ENCODE measurements at regions not wholly inside any gene's neighbourhood (a gene's known extent, or its start where the extent isn't known, plus 50 kb on each side); places are given as distances from the start of the nearest gene placed in this dataset.

DNA sequence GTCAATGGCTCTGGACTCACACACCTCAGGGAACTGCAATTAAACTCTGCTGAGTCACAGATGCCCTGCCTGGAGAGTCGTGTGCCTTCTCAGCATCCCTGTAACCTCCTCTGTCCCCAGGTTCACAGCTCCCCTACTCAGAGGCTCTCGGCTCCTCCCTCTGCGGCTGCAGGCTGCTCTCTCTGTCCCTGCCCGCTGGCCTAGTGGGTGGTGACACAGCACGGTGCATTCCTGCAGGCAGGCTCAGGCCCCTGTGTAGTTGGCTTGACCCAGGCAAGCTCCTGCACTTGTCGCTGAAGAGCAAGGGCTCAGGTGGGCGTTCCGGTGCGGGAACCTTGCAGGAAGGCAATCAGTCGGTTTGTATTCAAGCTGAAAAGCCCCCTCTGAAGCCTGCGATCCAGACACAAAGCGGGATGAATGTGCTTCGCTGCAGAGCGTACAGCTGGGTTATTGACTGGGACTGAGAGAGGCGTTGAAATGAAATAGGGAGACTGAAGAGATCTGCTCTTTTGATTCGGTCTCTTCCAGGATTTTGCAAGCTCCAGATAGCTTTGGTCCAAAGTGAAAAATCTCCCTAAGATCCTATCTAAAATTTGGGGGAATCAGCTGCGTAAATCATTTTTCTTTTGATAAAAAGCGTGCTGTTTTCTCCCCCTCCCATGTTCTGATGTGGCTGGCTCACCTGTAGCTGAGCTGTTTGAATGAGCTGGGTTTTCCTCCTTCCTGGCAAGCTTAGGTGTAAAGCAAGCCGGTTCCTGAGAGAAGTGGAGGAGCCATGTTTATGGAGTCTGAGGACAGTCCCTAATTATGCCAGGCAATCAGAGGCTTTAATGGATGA lies 208.7 kb upstream of the PHYHIPL start:
- DNase-seq (ENCODE audit: insufficient read length, low spot score) (no peak), FAIRE-seq (no peak)

DNA sequence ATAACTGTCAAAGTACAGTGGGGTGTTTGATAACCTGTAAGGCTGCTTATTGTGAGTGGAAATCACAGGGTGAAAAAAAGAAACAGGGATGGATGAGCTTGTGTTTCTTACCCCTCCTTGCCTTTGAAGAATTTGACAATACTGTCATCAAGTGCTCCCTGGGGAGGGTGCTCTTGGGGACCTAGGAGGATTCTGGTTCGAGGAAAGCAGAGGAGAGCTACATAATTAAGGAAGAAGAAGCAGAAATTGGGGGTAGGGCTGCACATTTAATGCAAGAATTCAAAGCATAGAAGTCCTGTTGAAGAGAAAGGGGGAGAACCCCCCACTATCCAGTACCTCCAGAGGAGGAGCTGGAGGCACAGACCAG lies 208.1 kb upstream of the PHYHIPL start:
- FAIRE-seq (no peak), DNase-seq (ENCODE audit: insufficient read length, low spot score) (no peak)

DNA sequence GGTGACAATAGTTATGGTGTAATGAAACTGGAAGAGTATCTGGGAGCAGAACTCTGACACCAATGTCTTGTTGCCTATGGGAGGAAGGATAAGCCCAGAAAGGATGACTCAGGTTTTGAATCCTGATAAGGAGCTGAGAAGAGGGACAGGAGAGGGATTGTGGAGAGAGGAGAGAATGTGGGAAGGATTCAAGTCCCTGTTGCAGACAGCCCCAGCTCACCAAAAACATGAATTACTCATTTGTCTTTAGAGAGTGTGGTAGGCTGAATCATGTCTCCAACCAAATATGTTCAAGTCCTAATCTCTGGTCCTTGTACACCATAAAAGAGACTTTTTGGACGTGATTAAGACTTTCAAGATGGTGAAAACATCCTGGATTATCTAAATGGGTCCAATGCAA lies 206.9 kb upstream of the PHYHIPL start:
- DNase-seq (ENCODE audit: insufficient read length, low spot score), result no peak
- FAIRE-seq, result no peak

DNA sequence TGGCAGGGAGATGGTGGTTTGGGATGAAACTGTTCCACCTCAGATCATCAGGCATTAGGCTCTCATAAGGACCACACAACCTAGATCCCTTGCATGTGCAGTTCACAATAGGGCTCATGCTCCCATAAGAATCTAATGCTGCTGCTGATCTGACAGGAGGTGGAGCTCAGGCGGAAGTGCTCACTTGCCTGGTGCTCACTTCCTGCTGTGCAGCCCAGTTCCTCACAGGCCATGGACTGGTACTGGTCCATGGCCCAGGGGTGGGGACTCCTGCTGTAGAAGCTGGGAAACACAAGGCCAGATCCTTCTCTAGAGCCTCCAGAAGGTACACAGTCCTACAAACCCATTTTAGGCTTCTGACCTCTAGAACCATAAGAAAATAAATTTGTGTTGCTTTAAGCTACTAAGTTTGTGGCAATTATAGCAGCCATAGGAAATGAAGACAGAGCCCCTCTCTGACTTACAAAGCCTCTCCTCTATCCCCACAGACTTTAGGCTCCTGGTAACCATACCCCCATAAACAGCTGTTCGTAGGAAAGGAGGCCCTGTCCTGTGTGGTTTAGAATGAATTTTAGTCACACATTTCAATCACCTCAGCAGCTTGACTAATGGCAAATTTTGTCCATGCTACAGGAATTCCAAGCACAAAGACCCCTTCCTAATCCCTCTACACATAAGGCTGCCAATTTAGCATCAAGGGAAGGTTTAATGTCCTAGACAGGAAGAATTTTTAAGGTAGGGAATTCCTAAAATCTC lies 206.1 kb upstream of the PHYHIPL start:
- FAIRE-seq (no peak), DNase-seq (ENCODE audit: insufficient read length, low spot score) (no peak)

DNA sequence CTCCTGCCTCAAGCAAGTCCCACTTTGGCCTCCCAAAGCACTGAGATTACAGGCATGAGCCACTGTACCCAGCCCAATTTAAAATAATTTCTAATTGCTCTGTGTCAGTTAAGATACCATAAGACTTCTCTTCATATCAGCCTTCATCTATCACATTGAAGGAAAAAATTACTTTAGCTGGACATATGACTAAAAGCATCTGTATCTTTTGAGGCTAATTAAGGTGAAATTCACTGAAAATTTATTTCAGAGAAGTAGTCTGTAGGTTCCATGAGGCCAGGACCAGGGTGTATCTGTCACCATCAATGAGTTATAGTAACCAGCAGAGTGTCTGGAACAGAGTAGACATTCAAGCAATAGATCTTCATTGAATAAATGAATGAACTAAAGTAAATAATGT lies 205.2 kb upstream of the PHYHIPL start:
- no peak for FAIRE-seq
- DNase-seq (ENCODE audit: insufficient read length, low spot score), result no peak

DNA sequence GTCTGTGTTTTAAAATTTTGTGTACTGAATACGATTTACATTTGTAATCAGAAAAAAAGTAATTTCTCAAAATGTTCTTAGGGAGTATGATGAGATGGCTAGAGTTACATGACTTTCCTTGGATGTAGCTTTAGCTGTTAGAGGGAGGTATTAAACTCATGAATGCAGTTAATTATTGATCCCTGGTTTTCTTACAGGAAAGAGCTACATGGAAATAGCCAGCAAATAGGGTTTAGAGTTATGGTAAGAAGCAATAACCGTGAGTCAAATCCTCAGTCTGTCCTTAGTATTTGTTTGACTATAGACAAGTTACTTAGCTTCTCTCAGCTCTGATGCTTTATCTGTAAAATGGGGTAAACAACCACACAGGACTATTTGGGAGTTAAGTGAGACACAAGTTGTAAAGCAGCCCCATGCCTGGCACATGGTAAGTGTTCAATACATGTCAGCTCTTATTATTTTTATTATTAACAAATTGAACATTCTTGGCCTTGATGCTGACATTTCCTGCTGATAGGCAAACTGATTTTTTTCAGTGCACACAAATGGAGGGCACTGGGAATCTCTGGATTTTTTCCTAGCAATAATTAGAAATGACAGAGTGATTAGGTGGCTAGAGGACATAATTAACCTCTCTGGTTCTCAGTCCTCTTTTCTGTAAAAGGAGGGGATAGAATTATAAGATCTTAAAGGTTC lies 204.5 kb upstream of the PHYHIPL start:
- FAIRE-seq (peak; percentile 69), DNase-seq (ENCODE audit: insufficient read length, low spot score) (no peak)

DNA sequence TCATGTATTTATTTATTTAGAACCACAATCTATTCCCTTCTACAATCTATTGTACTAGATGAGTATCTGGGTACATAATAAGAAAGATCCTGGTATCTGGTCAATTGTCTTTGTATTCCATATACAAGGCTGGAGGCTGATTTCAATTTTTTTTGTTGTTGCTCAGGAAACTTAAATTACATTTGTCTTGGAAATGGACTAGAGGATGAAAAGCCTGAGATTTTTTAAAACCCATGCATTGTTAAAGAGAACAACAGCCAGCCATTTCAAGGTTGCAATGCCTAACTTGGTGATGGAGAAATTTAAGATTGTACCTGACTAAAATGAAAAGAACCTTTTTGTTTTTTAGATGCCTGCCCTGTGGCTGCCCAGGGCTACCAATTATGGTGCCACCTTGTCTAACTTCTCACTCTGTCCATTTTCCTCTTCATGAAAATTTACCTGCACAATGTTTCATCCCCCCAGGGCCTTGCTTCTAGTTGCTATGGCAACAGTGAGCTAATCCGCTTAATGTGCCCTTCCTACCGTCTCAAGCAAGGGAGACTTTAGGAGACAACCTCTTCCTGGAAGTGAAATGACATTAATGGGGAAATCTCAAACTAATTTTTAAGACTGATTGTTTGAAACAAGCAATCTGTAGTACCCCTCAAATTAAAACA lies 203.7 kb upstream of the PHYHIPL start:
- FAIRE-seq (no peak), DNase-seq (ENCODE audit: insufficient read length, low spot score) (no peak)

DNA sequence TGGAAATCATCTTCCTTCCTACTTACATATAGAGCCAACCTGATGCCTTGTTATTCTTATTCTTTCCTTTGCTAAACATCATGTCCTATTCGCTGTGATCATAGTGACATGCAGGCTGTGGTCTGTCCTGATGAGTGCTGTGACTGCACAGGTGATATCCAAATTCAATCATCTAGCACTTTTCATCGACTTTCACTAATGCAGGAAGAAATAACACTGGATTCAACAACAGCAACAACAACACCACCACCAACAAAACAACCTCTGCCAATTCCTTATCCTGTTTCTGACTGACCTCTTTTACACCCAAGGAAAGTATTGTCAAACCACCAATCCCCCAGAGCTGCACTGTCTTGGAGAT lies 203.2 kb upstream of the PHYHIPL start:
- FAIRE-seq (no peak), DNase-seq (ENCODE audit: insufficient read length, low spot score) (no peak)

DNA sequence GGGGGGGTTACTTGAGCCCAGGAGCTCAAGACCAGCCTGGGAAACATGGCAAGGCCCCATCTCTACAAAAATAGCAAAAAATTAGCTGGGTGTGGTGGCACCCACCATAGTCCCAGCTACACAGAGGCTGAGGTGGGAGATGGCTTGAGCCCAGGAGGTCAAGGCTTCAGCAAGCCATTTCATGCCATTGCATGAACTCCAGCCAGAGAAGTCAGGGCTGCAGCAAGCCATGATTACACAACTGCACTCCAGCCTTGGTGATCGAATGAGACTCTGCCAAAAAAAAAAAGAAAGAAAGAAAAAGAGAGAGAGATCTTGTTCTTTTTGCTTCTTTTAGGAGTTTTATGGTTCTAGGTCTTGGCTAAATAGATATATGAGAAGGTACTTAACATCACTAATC lies 200.2 kb upstream of the PHYHIPL start:
- FAIRE-seq (no peak), DNase-seq (ENCODE audit: insufficient read length, low spot score) (no peak)

DNA sequence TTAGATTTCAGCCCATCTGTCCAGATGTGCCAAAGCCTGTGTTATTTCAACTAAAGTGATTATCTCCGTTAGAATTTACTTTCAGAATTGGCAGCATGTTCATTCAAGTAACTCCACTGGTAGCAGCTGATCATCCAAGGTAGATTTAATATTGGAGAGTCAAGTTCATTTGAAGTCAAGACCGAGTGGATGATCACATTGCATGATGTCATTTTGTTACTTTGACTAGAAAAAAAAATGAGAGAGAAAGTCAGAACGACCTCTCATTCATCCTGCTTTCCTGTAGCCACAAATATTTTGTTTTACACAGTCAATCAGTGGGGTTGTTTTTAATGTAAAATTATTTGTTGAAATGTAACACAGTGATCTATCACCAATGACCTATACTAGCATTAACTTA lies 196.7 kb upstream of the PHYHIPL start:
- no peak for FAIRE-seq

DNA sequence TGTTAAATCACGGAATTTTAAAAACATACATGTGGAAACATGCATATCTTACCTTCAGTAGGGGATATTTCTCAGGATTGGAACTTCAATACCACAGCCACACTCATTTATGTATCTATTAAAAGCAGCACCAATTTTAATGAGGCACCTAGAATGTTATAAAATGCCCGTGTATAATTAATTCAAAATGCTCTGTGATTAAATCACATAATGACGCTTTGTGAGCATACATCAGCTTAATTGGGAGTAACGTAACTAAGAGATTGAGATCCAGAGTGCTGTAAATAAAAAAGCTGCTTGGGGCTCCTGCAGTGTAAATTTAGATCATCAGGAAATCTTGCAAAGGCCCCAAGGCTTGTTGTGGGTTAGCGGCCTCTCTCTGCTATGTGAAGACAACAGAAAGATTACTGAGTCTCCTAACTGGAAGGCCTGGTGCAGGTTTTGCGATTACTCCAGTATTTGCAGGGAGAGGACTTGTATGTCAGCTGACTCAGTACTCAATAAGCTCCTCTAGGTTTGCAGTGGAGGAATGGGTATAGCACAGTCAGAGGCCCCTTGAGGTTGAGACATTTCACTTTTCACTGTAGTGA lies 195.5 kb upstream of the PHYHIPL start:
- DNase-seq (ENCODE audit: insufficient read length, low spot score) (no peak), FAIRE-seq (no peak)

More for the DNA sequence above, 196.7 kb upstream of the PHYHIPL start:
- no peak for DNase-seq (ENCODE audit: insufficient read length, low spot score)

DNA sequence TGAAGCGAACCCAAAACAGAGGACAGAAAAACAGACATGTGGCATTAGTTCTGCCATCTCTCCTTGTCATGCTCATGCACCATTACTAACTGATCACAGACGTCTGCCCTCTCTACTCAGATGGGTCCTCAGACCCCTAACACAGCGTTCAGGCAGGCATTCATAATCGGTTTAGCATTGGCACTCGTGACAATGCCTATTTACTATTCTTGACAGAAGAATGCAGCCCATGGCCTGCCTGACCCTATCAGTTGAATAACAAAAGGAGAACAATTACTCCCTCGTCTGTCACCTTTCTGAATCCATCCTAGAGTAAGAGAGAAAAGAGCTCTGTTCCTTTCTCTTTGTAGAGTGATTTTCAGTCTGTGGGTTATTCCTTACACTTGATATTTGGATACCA lies 194.6 kb upstream of the PHYHIPL start:
- no peak for DNase-seq (ENCODE audit: insufficient read length, low spot score)

DNA sequence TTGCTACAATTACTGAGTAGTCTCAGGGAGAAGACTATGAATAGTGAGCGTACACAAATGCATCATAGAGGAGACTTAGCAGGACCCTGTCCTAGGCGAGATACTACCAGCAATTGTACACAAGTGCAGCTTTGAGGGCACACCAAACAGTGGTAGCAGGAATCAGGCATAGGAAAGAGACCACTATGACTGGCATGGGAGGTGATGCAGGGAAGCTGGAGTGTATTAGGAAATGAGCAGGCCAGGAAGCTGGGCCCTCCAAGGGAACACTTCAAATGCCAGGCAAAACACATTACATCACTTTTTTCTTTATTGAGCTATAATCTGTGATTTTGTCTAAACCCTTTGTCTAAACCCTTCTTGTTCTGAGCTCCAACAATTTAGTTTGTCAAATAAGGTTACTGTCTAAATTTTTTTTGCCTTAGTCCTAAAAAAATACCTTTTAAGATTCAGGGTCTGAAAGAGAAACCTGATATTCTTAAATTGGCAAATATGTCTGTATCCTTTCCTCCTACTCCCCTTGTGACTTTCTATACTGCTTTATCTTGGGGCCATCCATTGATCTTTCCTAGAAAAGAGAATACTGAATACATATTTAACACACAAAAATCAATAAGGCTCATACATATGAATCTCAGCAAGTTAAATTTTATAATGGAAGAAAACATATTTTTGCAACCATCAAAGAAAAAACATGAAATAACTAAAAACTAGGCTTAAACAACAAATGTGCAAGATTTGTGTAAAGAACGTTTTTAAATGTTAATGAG lies 193.8 kb upstream of the PHYHIPL start:
- DNase-seq (ENCODE audit: insufficient read length, low spot score), result no peak
- no peak for FAIRE-seq

More for the DNA sequence above, 194.6 kb upstream of the PHYHIPL start:
- no peak for FAIRE-seq

DNA sequence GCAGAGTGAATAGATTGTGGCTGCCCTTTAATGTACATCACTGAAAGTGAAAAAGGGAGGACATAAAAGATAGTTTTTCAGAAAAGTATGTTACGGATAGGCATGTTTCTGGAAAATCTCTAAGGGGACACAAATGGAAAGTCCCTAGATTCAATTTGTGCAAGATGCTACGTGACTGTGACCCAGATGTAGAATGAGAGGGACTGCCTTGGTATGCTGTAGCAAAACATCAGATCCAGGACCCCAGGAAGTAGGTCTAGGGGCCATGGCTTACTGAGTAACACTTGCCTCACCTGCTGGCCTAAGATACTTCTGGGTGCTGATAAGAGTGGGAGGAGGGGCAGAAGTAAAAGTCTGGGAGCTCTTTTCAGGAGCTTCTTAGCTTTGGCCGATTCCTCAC lies 191.2 kb upstream of the PHYHIPL start:
- DNase-seq (ENCODE audit: insufficient read length, low spot score), result no peak

DNA sequence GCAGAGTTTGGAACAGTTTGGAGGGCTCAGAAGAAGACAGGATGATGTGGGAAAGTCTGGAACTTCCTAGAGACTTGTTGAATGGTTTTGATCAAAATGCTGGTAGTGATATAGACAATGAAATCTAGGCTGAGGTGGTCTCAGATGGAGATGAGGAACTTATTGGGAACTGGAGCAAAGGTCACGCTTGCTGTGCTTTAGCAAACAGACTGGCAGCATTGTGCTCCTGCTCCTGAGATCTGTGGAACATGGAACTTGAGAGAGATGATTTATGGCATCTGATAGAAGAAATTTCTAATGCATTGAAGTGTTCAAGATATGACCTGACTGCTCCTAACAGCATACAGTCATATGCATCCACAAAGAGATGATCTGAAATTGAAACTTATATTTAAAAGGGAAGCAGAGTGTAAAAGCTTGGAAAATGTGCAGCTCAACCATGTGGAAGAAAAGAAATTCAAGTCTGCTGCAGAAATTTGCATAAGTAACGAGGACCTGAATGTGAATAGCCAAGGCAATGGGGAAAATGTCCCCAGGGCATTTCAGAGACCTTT lies 186.9 kb upstream of the PHYHIPL start:
- DNase-seq (ENCODE audit: insufficient read length, low spot score), result no peak
- no peak for FAIRE-seq

More for the DNA sequence above, 191.2 kb upstream of the PHYHIPL start:
- no peak for FAIRE-seq

DNA sequence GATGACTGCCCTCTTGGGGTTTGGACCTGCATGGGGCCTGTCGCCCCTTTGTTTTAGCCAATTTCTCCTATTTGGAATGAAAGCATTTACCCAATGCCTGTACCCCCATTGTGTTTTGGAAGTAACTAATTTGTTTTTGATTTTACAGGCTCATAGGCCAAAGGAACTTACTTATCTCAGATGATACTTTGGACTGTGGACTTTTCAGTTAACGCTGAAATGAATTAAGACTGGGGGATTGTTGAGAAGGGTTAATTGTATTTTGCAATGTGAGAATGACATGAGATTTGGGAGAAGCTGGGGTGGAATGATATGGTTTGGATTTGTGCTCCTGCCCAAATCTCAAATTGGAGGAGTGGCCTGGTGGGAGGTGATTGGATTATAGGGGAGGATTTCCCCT lies 185.8 kb upstream of the PHYHIPL start:
- DNase-seq (ENCODE audit: insufficient read length, low spot score) (no peak), FAIRE-seq (no peak)

DNA sequence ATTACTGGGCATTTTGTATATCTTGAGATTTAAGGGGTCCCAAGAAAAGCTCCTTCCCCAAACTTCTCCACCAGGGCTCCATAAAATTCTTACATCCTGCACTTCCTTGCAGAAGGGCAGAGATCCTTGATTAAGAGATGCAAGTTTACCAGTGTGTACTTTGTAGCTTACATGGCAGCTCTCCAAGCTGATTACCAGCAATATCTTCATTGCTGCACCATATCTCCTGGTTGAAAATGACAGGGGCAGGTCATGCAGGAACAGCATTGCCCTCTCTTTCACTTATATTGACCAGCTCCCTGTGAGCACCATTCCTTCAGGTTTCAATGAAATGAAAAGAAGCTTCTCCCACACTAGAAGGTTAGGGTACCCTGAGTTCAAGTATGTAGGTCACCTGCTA lies 184.6 kb upstream of the PHYHIPL start:
- DNase-seq (ENCODE audit: insufficient read length, low spot score) (no peak), FAIRE-seq (no peak)

DNA sequence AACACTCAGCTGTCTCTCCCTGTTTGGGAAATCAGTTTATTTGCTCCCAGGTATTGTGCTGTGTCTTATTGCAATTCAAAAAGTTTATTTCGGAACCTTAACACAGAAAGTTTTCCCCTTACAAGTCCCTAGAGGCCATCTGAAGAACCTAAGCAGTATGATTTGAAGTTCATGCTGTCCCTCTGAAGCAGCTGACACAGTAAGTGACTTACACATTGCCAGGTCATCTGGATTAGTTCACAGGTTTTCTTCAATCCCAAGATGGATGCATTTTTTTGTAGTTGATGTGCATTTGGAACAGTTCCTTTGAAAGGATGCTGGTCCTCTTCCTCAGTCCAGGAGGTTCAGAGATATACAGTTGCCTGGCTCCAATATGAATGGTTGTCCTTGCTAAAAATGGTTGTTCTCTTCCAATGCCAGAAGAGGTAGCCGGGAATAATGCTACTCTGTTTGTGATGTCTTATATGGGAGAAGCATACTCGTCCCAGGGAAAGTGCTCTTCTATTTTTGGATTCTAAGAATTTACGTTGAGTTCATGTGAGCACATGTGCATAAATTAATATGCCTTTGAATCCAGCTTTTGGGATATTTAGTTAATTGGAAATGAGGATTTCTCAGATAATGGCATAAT lies 183.5 kb upstream of the PHYHIPL start:
- FAIRE-seq (peak; percentile 31), DNase-seq (ENCODE audit: insufficient read length, low spot score) (no peak)

All from GM19239 (cell line).